ENCODE measurements at regions not wholly inside any gene's neighbourhood (a gene's known extent, or its start where the extent isn't known, plus 50 kb on each side); places are given as distances from the start of the nearest gene placed in this dataset.

- H3K4me2 ChIP-seq (ENCODE audit: low read depth, low read length, poor library complexity, severe bottlenecking), result no peak overlapping the region
- H3K27ac ChIP-seq (ENCODE audit: low read depth, low read length), result no peak overlapping the region
- no peaks in the 10 kb centered on the region for H4K20me1 ChIP-seq (ENCODE audit: low read depth, low read length)
- H3K79me2 ChIP-seq (ENCODE audit: insufficient read depth, low read length), result no peaks in the 10 kb centered on the region
- H3F3A ChIP-seq (ENCODE audit: insufficient read depth), result no peaks in the 10 kb centered on the region
- H3K9me3 ChIP-seq (ENCODE audit: insufficient read depth, low read length), result no peaks in the 10 kb centered on the region
- TF ChIP-seq CTCF (IDR thresholded peaks at IDR 0.05; ENCODE audit: insufficient read depth, low read length, poor library complexity, severe bottlenecking) (no peak), EZH2phosphoT487 (conservative IDR thresholded peaks at IDR 0.05; ENCODE audit: low read length) (no peak)
- no peak overlapping the region for H2AFZ ChIP-seq (ENCODE audit: low read depth, low read length, severe bottlenecking)
- H3K9ac ChIP-seq (ENCODE audit: low read length), result no peak overlapping the region
- no peaks in the 10 kb centered on the region for H3K36me3 ChIP-seq (ENCODE audit: low read length)
- no peaks in the 10 kb centered on the region for H3K9me2 ChIP-seq (replicated peaks; ENCODE audit: insufficient read depth, low read length)
- H3K27me3 ChIP-seq (ENCODE audit: low read length), result no peaks in the 10 kb centered on the region
- H3K4me3 ChIP-seq (ENCODE audit: insufficient read depth, low read length, poor library complexity, severe bottlenecking), result no peak overlapping the region
Observed at GRCh38 chr3:137296116-137296515, 338.3 kb downstream of the IL20RB start.

GRCh38 chr3:137297770-137298169, 340.0 kb downstream of the IL20RB start:
- H3K36me3 ChIP-seq (ENCODE audit: low read length), result no peaks in the 10 kb centered on the region
- H3K4me3 ChIP-seq (ENCODE audit: insufficient read depth, low read length, poor library complexity, severe bottlenecking), result no peak overlapping the region
- no peak overlapping the region for H3K9ac ChIP-seq (ENCODE audit: low read length)
- no peak overlapping the region for H2AFZ ChIP-seq (ENCODE audit: low read depth, low read length, severe bottlenecking)
- no peaks in the 10 kb centered on the region for H4K20me1 ChIP-seq (ENCODE audit: low read depth, low read length)
- no peaks in the 10 kb centered on the region for H3K9me3 ChIP-seq (ENCODE audit: insufficient read depth, low read length)
- H3K4me2 ChIP-seq (ENCODE audit: low read depth, low read length, poor library complexity, severe bottlenecking), result no peak overlapping the region
- no peaks in the 10 kb centered on the region for H3K27me3 ChIP-seq (ENCODE audit: low read length)
- H3K9me2 ChIP-seq (replicated peaks; ENCODE audit: insufficient read depth, low read length), result no peaks in the 10 kb centered on the region
- no peaks in the 10 kb centered on the region for H3K79me2 ChIP-seq (ENCODE audit: insufficient read depth, low read length)
- TF ChIP-seq EZH2phosphoT487 (conservative IDR thresholded peaks at IDR 0.05; ENCODE audit: low read length) (no peak), CTCF (IDR thresholded peaks at IDR 0.05; ENCODE audit: insufficient read depth, low read length, poor library complexity, severe bottlenecking) (no peak)
- no peaks in the 10 kb centered on the region for H3F3A ChIP-seq (ENCODE audit: insufficient read depth)
- H3K27ac ChIP-seq (ENCODE audit: low read depth, low read length), result no peak overlapping the region

GRCh38 chr3:137300703-137301102, 342.9 kb downstream of the IL20RB start:
- H3F3A ChIP-seq (ENCODE audit: insufficient read depth), result no peaks in the 10 kb centered on the region
- no peak overlapping the region for H3K4me2 ChIP-seq (ENCODE audit: low read depth, low read length, poor library complexity, severe bottlenecking)
- no peaks in the 10 kb centered on the region for H3K9me2 ChIP-seq (replicated peaks; ENCODE audit: insufficient read depth, low read length)
- H3K9ac ChIP-seq (ENCODE audit: low read length), result no peak overlapping the region
- no peak overlapping the region for H3K4me3 ChIP-seq (ENCODE audit: insufficient read depth, low read length, poor library complexity, severe bottlenecking)
- no peaks in the 10 kb centered on the region for H3K27me3 ChIP-seq (ENCODE audit: low read length)
- H4K20me1 ChIP-seq (ENCODE audit: low read depth, low read length), result no peaks in the 10 kb centered on the region
- no peaks in the 10 kb centered on the region for H3K36me3 ChIP-seq (ENCODE audit: low read length)
- no peak for TF ChIP-seq EZH2phosphoT487 (conservative IDR thresholded peaks at IDR 0.05; ENCODE audit: low read length)
- no peak for TF ChIP-seq CTCF (IDR thresholded peaks at IDR 0.05; ENCODE audit: insufficient read depth, low read length, poor library complexity, severe bottlenecking)
- H3K79me2 ChIP-seq (ENCODE audit: insufficient read depth, low read length), result no peaks in the 10 kb centered on the region
- no peaks in the 10 kb centered on the region for H3K9me3 ChIP-seq (ENCODE audit: insufficient read depth, low read length)
- H2AFZ ChIP-seq (ENCODE audit: low read depth, low read length, severe bottlenecking), result no peak overlapping the region
- no peak overlapping the region for H3K27ac ChIP-seq (ENCODE audit: low read depth, low read length)

Measured in SU-DHL-6 (cell line).